ENCODE measurements at regions not wholly inside any gene's neighbourhood (a gene's known extent, or its start where the extent isn't known, plus 50 kb on each side); places are given as distances from the start of the nearest gene placed in this dataset.

DNA sequence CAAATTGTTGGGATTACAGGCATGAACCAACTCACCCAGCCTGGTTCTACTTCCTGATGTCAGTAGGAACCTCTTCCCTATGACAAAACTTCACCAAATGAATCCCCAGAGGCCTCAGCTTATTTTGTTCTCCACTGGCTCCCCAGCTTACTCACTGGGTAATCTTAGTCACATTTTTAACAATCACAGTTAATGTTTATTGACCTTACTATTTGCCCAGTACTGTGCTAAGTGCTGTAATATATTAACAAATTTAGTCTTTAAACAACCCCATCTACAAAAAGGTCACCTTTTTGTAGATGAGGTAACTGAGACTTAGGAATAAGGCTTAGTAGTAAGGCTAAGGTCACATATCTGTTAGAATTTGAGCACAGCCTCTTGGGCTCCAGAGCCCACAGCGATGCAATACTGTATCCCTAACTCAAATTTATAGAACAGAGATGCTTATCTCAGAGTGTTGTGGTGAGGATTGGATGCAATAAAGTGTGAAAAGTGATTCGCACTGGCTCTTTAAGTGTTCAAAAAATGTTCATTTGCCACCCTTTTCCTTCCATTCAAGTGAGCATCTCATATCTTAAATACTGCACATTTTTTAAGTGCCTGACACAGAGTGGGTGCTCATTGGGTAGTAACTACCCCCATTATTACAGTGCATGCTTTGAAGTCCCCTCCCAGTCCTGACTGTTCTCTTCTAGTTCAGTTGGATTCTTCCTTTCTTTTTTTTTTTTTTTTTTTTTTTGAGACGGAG lies 146.4 kb upstream of the ARHGAP5 start:
- intact Hi-C loops (cut with DNase I) = loop anchor here (5.0 to 10.0 kb wide), 3 partner anchors 144 to 324 kb away; partner anchors contain the start of gene ARHGAP5 (in 1 of the 4)
- Histone ChIP-seq H3K27ac (ENCODE audit: low read length) (no peak overlapping the region), H3K27me3 (ENCODE audit: control insufficient read depth, insufficient read depth) (no peaks in the 10 kb centered on the region), H3K4me3 (ENCODE audit: low read length) (no peak overlapping the region), H3K9me3 (ENCODE audit: control insufficient read depth, low read length) (no peaks in the 10 kb centered on the region), H3K4me1 (ENCODE audit: control insufficient read depth, insufficient read depth, low read length) (peaks cover 5% of the 10 kb centered on the region)
- 97% methylated on average over 3 of the region's 3 CpGs for WGBS
- DNase-seq (no peak), ATAC-seq (no peak)

- intact Hi-C loops (cut with DNase I) = loop anchor here (5.0 to 10.0 kb wide), 3 partner anchors 142 to 322 kb away; partner anchors contain the start of gene ARHGAP5 (in 1 of the 4)
- H3K27me3 ChIP-seq (ENCODE audit: control insufficient read depth, insufficient read depth) = no peaks in the 10 kb centered on the region
- peaks cover 2% of the 10 kb centered on the region for H3K4me1 ChIP-seq (ENCODE audit: control insufficient read depth, insufficient read depth, low read length)
- ATAC-seq (no peak), DNase-seq (no peak)
- no peak overlapping the region for H3K4me3 ChIP-seq (ENCODE audit: low read length)
- H3K9me3 ChIP-seq (ENCODE audit: control insufficient read depth, low read length) = no peaks in the 10 kb centered on the region
- no peak overlapping the region for H3K27ac ChIP-seq (ENCODE audit: low read length)
- 89% methylated on average over 5 of the region's 5 CpGs for WGBS
Measured at GRCh38 chr14:31932675-31933074, 144.4 kb upstream of the ARHGAP5 start.

DNA sequence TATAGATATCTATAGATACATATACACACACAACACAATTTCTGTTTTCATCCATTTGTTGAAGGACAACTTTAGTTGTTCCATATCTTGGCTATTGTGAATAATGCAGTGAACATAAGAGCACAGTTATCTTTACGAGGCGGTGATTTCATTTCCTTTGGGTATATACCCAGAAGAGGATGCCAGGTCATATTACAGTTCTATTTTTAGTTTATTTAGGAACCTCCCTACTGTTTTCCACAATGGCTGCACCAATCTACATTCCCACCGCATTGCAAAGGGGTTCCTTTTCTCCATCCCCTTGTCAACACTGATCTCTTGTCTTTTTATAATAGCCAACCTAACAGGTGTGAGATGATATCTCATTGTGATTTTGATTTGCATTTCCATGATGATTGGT lies 143.4 kb upstream of the ARHGAP5 start:
- H3K4me3 ChIP-seq (ENCODE audit: low read length) = no peak overlapping the region
- WGBS = 35% methylated on average over 3 of the region's 3 CpGs
- intact Hi-C loops (cut with DNase I) = loop anchor here (5.0 to 10.0 kb wide), 3 partner anchors 141 to 321 kb away; partner anchors contain the start of gene ARHGAP5 (in 1 of the 4)
- H3K9me3 ChIP-seq (ENCODE audit: control insufficient read depth, low read length) = no peaks in the 10 kb centered on the region
- no peak overlapping the region for H3K27ac ChIP-seq (ENCODE audit: low read length)
- no peak for DNase-seq
- no peaks in the 10 kb centered on the region for H3K27me3 ChIP-seq (ENCODE audit: control insufficient read depth, insufficient read depth)
- H3K4me1 ChIP-seq (ENCODE audit: control insufficient read depth, insufficient read depth, low read length) = peaks cover 2% of the 10 kb centered on the region
- no peak for ATAC-seq

DNA sequence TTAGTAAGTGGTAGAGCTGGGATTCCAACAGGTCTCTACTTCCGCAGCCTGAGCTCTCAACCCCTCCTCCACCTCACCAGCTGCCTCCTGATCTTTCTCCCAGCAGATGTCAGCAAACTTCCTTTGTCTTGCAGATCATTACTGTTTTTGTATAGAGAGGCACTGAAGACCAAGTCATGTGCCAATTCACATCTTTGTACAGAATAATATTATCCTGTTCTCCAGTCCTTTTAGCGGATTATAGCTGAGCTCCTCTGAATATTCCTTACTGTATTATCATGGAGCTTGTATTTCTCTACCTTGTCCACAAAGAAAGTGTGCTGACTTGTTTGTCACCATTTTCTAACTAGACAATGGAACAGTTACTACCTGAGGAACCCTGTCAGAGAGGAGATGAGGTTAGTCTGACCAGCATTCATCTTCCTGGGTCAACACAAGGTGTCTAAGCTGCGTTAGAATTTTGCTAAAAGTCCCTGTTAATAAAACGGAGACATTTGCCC lies 142.3 kb upstream of the ARHGAP5 start:
- DNase-seq = peak in 2 of 3 donors; percentile 31 to 55
- no peaks in the 10 kb centered on the region for H3K9me3 ChIP-seq (ENCODE audit: control insufficient read depth, low read length)
- no peaks in the 10 kb centered on the region for H3K27me3 ChIP-seq (ENCODE audit: control insufficient read depth, insufficient read depth)
- H3K4me3 ChIP-seq (ENCODE audit: low read length) = no peak overlapping the region
- no peak overlapping the region for H3K27ac ChIP-seq (ENCODE audit: low read length)
- 47% methylated on average over 4 of the region's 4 CpGs for WGBS
- peak; percentile 76 to 88 for ATAC-seq
- peaks cover 2% of the 10 kb centered on the region for H3K4me1 ChIP-seq (ENCODE audit: control insufficient read depth, insufficient read depth, low read length)
- intact Hi-C loops (cut with DNase I) = loop anchor here (5.0 to 10.0 kb wide), 3 partner anchors 140 to 320 kb away; partner anchors contain the start of gene ARHGAP5 (in 1 of the 4)

DNA sequence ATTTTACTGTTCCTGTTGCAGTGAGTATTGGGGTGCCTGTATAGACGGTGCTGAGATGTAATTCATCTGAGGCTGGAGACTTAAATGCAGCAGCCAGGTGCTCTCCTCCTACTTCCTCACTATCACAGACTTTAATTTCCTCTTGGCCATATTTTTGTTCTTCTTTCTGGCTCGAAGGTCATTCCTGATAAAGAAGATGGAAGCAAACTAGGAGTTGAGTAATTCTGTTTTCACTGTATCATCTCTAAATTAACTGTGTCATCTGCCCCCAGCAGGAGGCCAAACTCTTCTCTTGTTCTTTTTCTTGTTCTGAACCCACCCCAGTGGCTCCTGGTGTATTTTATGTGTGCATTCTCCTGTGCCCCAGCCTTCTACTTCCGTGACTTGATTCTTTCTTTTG lies 141.7 kb upstream of the ARHGAP5 start:
- ATAC-seq (no peak), DNase-seq (no peak)
- H3K4me1 ChIP-seq (ENCODE audit: control insufficient read depth, insufficient read depth, low read length) = peaks cover 2% of the 10 kb centered on the region
- WGBS = 52% methylated on average over 3 of the region's 3 CpGs
- no peak overlapping the region for H3K4me3 ChIP-seq (ENCODE audit: low read length)
- intact Hi-C loops (cut with DNase I) = loop anchor here in 2 of 4 donors (10.0 kb wide), 2 partner anchors 139 to 319 kb away; partner anchors contain the start of gene ARHGAP5 (in 1 of the 2)
- no peaks in the 10 kb centered on the region for H3K27me3 ChIP-seq (ENCODE audit: control insufficient read depth, insufficient read depth)
- H3K9me3 ChIP-seq (ENCODE audit: control insufficient read depth, low read length) = no peaks in the 10 kb centered on the region
- no peak overlapping the region for H3K27ac ChIP-seq (ENCODE audit: low read length)

- Histone ChIP-seq H3K27me3 (ENCODE audit: control insufficient read depth, insufficient read depth) (no peaks in the 10 kb centered on the region), H3K27ac (ENCODE audit: low read length) (no peak overlapping the region), H3K4me1 (ENCODE audit: control insufficient read depth, insufficient read depth, low read length) (peaks cover 2% of the 10 kb centered on the region), H3K4me3 (ENCODE audit: low read length) (no peak overlapping the region), H3K9me3 (ENCODE audit: control insufficient read depth, low read length) (no peaks in the 10 kb centered on the region)
- WGBS = 89% methylated on average over 6 of the region's 6 CpGs
- intact Hi-C loops (cut with DNase I) = loop anchor here in 2 of 4 donors (10.0 kb wide), 2 partner anchors 139 to 319 kb away; partner anchors contain the start of gene ARHGAP5 (in 1 of the 2)
- ATAC-seq = no peak
- no peak for DNase-seq
Measured at GRCh38 chr14:31936115-31936514, 141.0 kb upstream of the ARHGAP5 start.

GRCh38 chr14:31937730-31938346 lies 139.3 kb upstream of the ARHGAP5 start:
- ATAC-seq (peak; percentile 67 to 90), DNase-seq (peak in 1 of 3 donors; percentile 55)
- H3K27ac ChIP-seq (ENCODE audit: low read length) = no peak overlapping the region
- no peaks in the 10 kb centered on the region for H3K27me3 ChIP-seq (ENCODE audit: control insufficient read depth, insufficient read depth)
- 64% methylated on average over 3 of the region's 3 CpGs for WGBS
- intact Hi-C loops (cut with DNase I) = loop anchor here in 2 of 4 donors (10.0 kb wide), 2 partner anchors 137 to 317 kb away; partner anchors contain the start of gene ARHGAP5 (in 1 of the 2)
- no peak overlapping the region for H3K4me3 ChIP-seq (ENCODE audit: low read length)
- no peaks in the 10 kb centered on the region for H3K9me3 ChIP-seq (ENCODE audit: control insufficient read depth, low read length)
- peaks cover 2% of the 10 kb centered on the region for H3K4me1 ChIP-seq (ENCODE audit: control insufficient read depth, insufficient read depth, low read length)

- Histone ChIP-seq H3K4me3 (ENCODE audit: low read length) (no peak overlapping the region), H3K27ac (ENCODE audit: low read length) (no peak overlapping the region), H3K4me1 (ENCODE audit: control insufficient read depth, insufficient read depth, low read length) (peaks cover 1% of the 10 kb centered on the region), H3K27me3 (ENCODE audit: control insufficient read depth, insufficient read depth) (no peaks in the 10 kb centered on the region), H3K9me3 (ENCODE audit: control insufficient read depth, low read length) (no peaks in the 10 kb centered on the region)
- ATAC-seq (no peak), DNase-seq (no peak)
- 80% methylated on average over 4 of the region's 4 CpGs for WGBS
- intact Hi-C loops (cut with DNase I) = loop anchor here in 3 of 4 donors (5.0 to 10.0 kb wide), 3 partner anchors 135 to 315 kb away; partner anchors contain the start of gene ARHGAP5 (in 2 of the 3)
Measured at GRCh38 chr14:31939934-31940333, 137.2 kb upstream of the ARHGAP5 start.

DNA sequence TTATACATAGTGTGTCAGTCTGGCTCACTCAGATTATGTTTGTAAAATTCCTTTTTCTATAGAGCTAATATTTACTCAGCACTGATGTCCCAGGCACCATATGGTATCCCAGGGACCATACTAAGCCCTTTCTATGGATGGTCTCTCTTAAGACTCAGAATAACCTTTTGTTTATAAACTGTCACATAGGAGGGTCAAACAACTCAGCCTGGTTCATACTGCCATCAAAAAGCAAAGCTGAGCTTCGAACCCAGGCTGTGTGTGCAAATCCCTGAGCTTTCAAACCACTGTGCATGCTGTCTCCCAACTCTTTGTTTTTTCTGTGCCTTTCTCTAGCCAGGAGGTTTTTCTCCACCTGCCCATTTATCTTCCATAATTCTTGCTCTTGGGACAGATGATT lies 135.6 kb upstream of the ARHGAP5 start:
- no peak overlapping the region for H3K27ac ChIP-seq (ENCODE audit: low read length)
- WGBS = 93% methylated on average over 1 of the region's 1 CpG
- ATAC-seq = no peak
- H3K27me3 ChIP-seq (ENCODE audit: control insufficient read depth, insufficient read depth) = no peaks in the 10 kb centered on the region
- no peak overlapping the region for H3K4me3 ChIP-seq (ENCODE audit: low read length)
- no peaks in the 10 kb centered on the region for H3K9me3 ChIP-seq (ENCODE audit: control insufficient read depth, low read length)
- intact Hi-C loops (cut with DNase I) = loop anchor here in 2 of 4 donors (5.0 to 10.0 kb wide), 2 partner anchors 133 to 311 kb away; partner anchors contain the start of gene ARHGAP5 (in 1 of the 2)
- DNase-seq = no peak
- H3K4me1 ChIP-seq (ENCODE audit: control insufficient read depth, insufficient read depth, low read length) = no peaks in the 10 kb centered on the region

DNA sequence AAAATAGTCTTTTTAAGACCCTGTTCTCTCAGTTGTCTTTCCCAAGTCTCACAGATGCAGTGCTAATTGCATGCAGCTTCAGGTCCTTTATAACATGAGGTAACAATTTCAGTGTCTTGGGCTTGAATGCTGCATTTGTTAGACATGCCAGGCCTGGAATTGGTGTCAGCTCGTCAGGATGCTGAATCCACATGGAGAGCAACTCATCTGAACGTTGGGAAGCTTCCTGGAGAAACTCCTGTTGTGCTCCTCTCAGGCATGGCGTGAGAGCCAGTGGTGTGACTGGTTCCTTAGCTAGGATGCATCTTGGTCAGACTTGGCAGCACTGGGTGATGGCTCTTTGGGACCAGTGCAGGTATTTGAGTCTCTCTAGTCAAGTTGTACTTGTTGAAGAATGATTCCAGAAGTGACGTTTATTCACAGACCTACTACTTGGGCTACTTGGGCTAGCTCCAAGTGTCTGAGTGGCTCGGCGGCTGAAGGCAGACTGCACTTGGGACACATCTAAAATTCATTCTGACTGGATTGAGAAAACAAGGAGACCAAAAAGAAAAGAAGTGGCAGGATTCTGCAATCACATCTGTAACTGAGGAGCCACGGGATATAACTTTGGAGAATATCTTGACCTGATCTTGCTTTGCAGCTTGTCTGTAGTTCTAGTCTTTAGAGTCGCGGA lies 134.8 kb upstream of the ARHGAP5 start:
- intact Hi-C loops (cut with DNase I) = loop anchor here in 2 of 4 donors (5.0 to 10.0 kb wide), 2 partner anchors 132 to 310 kb away; partner anchors contain the start of gene ARHGAP5 (in 1 of the 2)
- H3K27ac ChIP-seq (ENCODE audit: low read length) = no peak overlapping the region
- H3K4me1 ChIP-seq (ENCODE audit: control insufficient read depth, insufficient read depth, low read length) = no peaks in the 10 kb centered on the region
- no peak for ATAC-seq
- no peak for DNase-seq
- WGBS = 74% methylated on average over 9 of the region's 9 CpGs
- H3K9me3 ChIP-seq (ENCODE audit: control insufficient read depth, low read length) = no peaks in the 10 kb centered on the region
- no peak overlapping the region for H3K4me3 ChIP-seq (ENCODE audit: low read length)
- no peaks in the 10 kb centered on the region for H3K27me3 ChIP-seq (ENCODE audit: control insufficient read depth, insufficient read depth)
